ENCODE measurements at regions not wholly inside any gene's neighbourhood (a gene's known extent, or its start where the extent isn't known, plus 50 kb on each side); places are given as distances from the start of the nearest gene placed in this dataset.

DNA sequence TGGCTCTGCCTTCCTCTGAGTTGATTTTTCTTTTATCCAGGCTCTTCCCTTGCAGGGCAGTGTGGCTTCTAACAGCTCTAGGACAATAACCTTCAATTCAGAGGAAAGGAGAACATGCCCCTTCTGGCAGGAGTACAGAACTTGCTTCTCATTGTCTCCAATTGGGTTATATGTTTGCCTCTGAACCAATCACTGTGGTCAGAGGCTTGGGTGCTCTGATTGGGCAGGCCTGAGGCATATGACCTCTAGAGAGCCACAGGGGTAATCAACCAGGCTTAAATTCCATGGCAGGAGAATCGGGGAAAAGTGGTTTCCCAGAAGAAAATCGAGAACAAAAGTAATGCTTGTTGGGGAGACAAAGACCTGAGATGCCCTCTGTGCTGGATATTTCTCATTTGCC, 240.0 kb downstream of the REEP3 start:
- no peak for DNase-seq
- no peaks in the 10 kb centered on the region for H3K9me3 ChIP-seq (ENCODE audit: severe bottlenecking)
- peaks cover 5% of the 10 kb centered on the region for H3K27me3 ChIP-seq (ENCODE audit: insufficient read depth, low read depth, severe bottlenecking)
- TF ChIP-seq CTCF (IDR thresholded peaks at IDR 0.05; ENCODE audit: low read depth, low read length): no peak
- no peak overlapping the region for H3K4me3 ChIP-seq (ENCODE audit: low read depth, low read length)
- no peak overlapping the region for H3K27ac ChIP-seq
- H3K36me3 ChIP-seq: no peaks in the 10 kb centered on the region

DNA sequence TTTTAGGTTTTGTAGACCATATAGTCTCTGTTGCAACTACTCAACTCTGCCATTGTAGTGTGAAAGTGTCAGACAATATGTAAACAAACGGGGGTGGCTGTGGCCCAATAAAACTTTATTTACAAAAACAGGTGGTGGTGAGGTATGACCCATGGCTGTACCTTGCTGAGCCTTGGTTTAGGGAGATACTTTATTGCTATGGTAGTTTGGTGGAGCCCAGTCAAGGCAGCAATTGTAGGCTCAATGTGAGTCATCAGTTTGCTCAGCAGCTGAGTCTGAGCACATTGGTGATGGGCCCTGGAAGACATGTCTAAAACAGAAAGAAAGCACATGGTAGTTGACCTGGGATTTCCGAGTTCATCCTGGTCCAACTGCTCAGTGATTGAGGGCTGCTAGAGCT, 242.5 kb downstream of the REEP3 start:
- Histone ChIP-seq H3K36me3 (no peaks in the 10 kb centered on the region), H3K4me3 (ENCODE audit: low read depth, low read length) (no peak overlapping the region), H3K27ac (no peak overlapping the region), H3K9me3 (ENCODE audit: severe bottlenecking) (no peaks in the 10 kb centered on the region), H3K27me3 (ENCODE audit: insufficient read depth, low read depth, severe bottlenecking) (peaks cover 10% of the 10 kb centered on the region)
- no peak for TF ChIP-seq CTCF (IDR thresholded peaks at IDR 0.05; ENCODE audit: low read depth, low read length)
- DNase-seq: no peak

GRCh38 chr10:63765126-63765525, 243.9 kb downstream of the REEP3 start:
- H3K36me3 ChIP-seq: no peaks in the 10 kb centered on the region
- H3K27me3 ChIP-seq (ENCODE audit: insufficient read depth, low read depth, severe bottlenecking): peaks cover 17% of the 10 kb centered on the region
- no peak for TF ChIP-seq CTCF (IDR thresholded peaks at IDR 0.05; ENCODE audit: low read depth, low read length)
- DNase-seq: no peak
- no peaks in the 10 kb centered on the region for H3K9me3 ChIP-seq (ENCODE audit: severe bottlenecking)
- no peak overlapping the region for H3K27ac ChIP-seq
- H3K4me3 ChIP-seq (ENCODE audit: low read depth, low read length): no peak overlapping the region

- Histone ChIP-seq H3K27ac (no peak overlapping the region), H3K4me3 (ENCODE audit: low read depth, low read length) (no peak overlapping the region), H3K36me3 (no peaks in the 10 kb centered on the region), H3K27me3 (ENCODE audit: insufficient read depth, low read depth, severe bottlenecking) (peaks cover 18% of the 10 kb centered on the region), H3K9me3 (ENCODE audit: severe bottlenecking) (no peaks in the 10 kb centered on the region)
- TF ChIP-seq CTCF (IDR thresholded peaks at IDR 0.05; ENCODE audit: low read depth, low read length): no peak
- no peak for DNase-seq
Measured at GRCh38 chr10:63766745-63767137, 245.5 kb downstream of the REEP3 start.

DNA sequence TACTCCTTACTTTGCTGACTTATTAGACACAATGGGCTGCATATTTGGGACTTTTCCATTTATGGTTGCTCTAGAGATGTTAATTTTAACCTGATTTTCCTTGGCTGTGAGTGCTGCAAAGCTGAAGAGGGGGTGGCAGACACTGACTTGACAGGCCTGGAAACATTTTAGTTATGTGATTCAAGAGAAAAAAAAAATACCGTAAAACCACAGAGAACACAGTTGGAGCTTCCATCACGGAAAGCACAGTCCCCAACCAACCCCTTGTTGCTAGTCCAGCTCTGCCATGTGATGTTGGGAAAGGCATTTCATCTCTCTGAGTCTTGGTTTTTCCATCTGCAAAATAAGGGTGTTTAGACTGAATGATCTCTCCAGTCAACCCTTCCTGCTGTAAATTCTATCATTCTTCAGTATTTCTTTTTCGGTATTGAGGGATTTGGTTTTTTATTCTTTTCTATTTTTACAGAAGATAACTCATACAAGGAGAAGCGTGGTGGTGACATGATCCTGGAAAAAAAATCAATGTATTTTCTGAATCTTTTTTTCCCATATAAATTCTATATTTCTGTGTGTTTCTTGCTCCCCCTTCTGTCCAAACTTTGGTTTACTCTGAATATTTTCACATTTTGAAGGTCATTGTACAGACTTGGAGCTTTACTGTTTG, 246.1 kb downstream of the REEP3 start:
- DNase-seq: no peak
- TF ChIP-seq CTCF (IDR thresholded peaks at IDR 0.05; ENCODE audit: low read depth, low read length): no peak
- H3K4me3 ChIP-seq (ENCODE audit: low read depth, low read length): no peak overlapping the region
- no peaks in the 10 kb centered on the region for H3K36me3 ChIP-seq
- H3K27me3 ChIP-seq (ENCODE audit: insufficient read depth, low read depth, severe bottlenecking): peaks cover 15% of the 10 kb centered on the region
- no peaks in the 10 kb centered on the region for H3K9me3 ChIP-seq (ENCODE audit: severe bottlenecking)
- H3K27ac ChIP-seq: no peak overlapping the region

- no peak for DNase-seq
- Histone ChIP-seq H3K27me3 (ENCODE audit: insufficient read depth, low read depth, severe bottlenecking) (peaks cover 23% of the 10 kb centered on the region), H3K36me3 (no peaks in the 10 kb centered on the region), H3K9me3 (ENCODE audit: severe bottlenecking) (no peaks in the 10 kb centered on the region), H3K4me3 (ENCODE audit: low read depth, low read length) (no peak overlapping the region), H3K27ac (no peak overlapping the region)
- no peak for TF ChIP-seq CTCF (IDR thresholded peaks at IDR 0.05; ENCODE audit: low read depth, low read length)
Measured at GRCh38 chr10:63769367-63769766, 248.2 kb downstream of the REEP3 start.
